CD4-positive, alpha-beta memory T cell (primary cell): ENCODE measurements at regions not wholly inside any gene's neighbourhood (a gene's known extent, or its start where the extent isn't known, plus 50 kb on each side); places are given as distances from the start of the nearest gene placed in this dataset.

ENCODE experiments used
- CTCF ChIA-PET: fragments of 350-600 bp; sonication (Branson Sonifier 250); formaldehyde crosslinking; loops from one replicate; lab custom pipeline; 2021; ENCODE audit warnings: inconsistent platforms; ENCODE audit not compliant: partially characterized antibody; lab: Charles Lee
- POLR2A ChIA-PET: fragments of 350-600 bp; sonication (Branson Sonifier 250); formaldehyde crosslinking; loops from one replicate; lab custom pipeline; 2021; ENCODE audit not compliant: partially characterized antibody; lab: Charles Lee
- DNase-seq, 5 donors: peaks; one replicate each; pipeline versions ENCODE4 v3.0.0 to v3.0.0-alpha.2; 2020 to 2022; ENCODE audit warnings: mixed read lengths in 1 of 5
- H3K27ac ChIP-seq: one replicate; pipeline ENCODE4 v1.7.0; 2013; ENCODE audit warnings: low read depth, low read length
- H3K27me3 ChIP-seq: 2 replicates; pipeline ENCODE4 v1.7.0; 2013; ENCODE audit warnings: mild to moderate bottlenecking, low read length, moderate library complexity; ENCODE audit not compliant: insufficient read depth
- H3K36me3 ChIP-seq: 2 replicates; pipeline ENCODE4 v1.7.0; 2013; ENCODE audit warnings: mild to moderate bottlenecking, low read length, moderate library complexity; ENCODE audit not compliant: insufficient read depth
- H3K4me1 ChIP-seq: 2 replicates; pipeline ENCODE4 v1.7.0; 2013; ENCODE audit warnings: mild to moderate bottlenecking, low read length, moderate library complexity; ENCODE audit not compliant: insufficient read depth
- H3K4me3 ChIP-seq, 2 donors: one replicate each; pipeline ENCODE4 v1.7.0; 2013; ENCODE audit warnings: low read length in 2 of 2, mild to moderate bottlenecking in 1 of 2
- H3K9me3 ChIP-seq, 2 donors: one replicate each; pipeline ENCODE4 v1.7.0; 2013; ENCODE audit warnings: low read length in 2 of 2, control low read depth in 1 of 2; ENCODE audit not compliant: control insufficient read depth in 1 of 2
- H3K27ac Mint-ChIP-seq, 7 donors: one replicate each; pipeline ENCODE4 v1.8.0; 2020 to 2021; ENCODE audit warnings: mixed read lengths in 7 of 7, mild to moderate bottlenecking in 6 of 7, inconsistent platforms in 3 of 7, moderate library complexity in 3 of 7
- H3K27me3 Mint-ChIP-seq, 2 donors: one replicate each; pipeline ENCODE4 v1.8.0; 2020 to 2021; ENCODE audit warnings: mixed read lengths in 2 of 2
- H3K36me3 Mint-ChIP-seq, 2 donors: one replicate each; pipeline ENCODE4 v1.8.0; 2020 to 2021; ENCODE audit warnings: mixed read lengths in 2 of 2, inconsistent platforms in 1 of 2, mild to moderate bottlenecking in 1 of 2
- H3K4me1 Mint-ChIP-seq, 4 donors: one replicate each; pipeline ENCODE4 v1.8.0; 2020 to 2021; ENCODE audit warnings: mixed read lengths in 4 of 4, mild to moderate bottlenecking in 1 of 4
- H3K4me3 Mint-ChIP-seq, 8 donors: one replicate each; pipeline ENCODE4 v1.8.0; 2020 to 2021; ENCODE audit warnings: mixed read lengths in 8 of 8, mild to moderate bottlenecking in 7 of 8, moderate library complexity in 6 of 8, inconsistent platforms in 3 of 8
- H3K9me3 Mint-ChIP-seq, 8 donors: one replicate each; pipeline ENCODE4 v1.8.0; 2020 to 2021; ENCODE audit warnings: mixed read lengths in 8 of 8, mild to moderate bottlenecking in 5 of 8, inconsistent platforms in 3 of 8, moderate library complexity in 1 of 8
- intact Hi-C: fragments of 100-400 bp; cut with micrococcal nuclease; formaldehyde crosslinking; loops from one replicate; pipeline ENCODE4 v1.15.1; 2023

DNA sequence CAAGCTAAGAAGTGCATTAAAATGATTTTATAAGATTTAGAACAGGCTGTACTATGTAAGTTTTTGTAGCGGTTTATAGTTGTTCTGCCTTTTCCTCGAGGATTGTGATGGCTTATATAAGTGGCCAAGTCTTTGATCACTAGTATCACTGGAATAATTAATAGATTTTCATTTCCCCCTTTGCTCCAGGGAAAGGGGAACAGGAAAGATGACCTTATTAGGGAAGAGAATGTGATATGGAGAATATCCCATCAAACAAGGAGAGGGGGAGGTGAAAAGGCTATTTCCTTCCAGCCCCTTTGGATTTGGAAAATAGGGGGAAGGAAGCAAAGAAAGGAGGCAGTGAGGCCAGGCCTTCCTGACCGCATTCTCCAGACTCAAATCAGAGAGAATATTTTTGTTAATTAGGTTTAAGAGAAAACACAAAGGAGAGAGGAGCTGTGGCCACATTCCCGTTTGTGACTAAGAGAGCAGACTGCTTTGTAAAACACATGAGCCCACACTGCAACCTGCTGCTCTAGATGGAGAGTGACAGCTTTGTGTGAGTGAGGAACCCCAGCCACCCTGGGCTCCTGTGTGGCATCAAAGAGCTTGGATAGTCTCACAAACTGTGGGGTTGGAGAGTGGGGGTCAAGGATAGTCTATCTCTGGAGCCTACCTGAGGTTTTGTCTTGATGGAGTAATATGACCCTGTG lies 359.5 kb downstream of the DTWD2 start:
- Histone ChIP-seq H3K36me3 (no peaks in the 10 kb centered on the region), H3K4me3 (no peak overlapping the region), H3K9me3 (no peaks in the 10 kb centered on the region), H3K27ac (no peak overlapping the region), H3K27me3 (no peaks in the 10 kb centered on the region), H3K4me1 (no peaks in the 10 kb centered on the region)
- Mint-ChIP-seq H3K27me3 (no peaks in the 10 kb centered on the region), H3K4me1 (no peaks in the 10 kb centered on the region), H3K9me3 (peaks cover 0 to 11% (median 4%) of the 10 kb centered on the region in 8 donors), H3K4me3 (no peak overlapping the region), H3K36me3 (no peaks in the 10 kb centered on the region), H3K27ac (no peak overlapping the region)
- POLR2A ChIA-PET: no interaction called here
- CTCF ChIA-PET: no interaction called here
- DNase-seq: no peak
- intact Hi-C loops: no loop called here

DNA sequence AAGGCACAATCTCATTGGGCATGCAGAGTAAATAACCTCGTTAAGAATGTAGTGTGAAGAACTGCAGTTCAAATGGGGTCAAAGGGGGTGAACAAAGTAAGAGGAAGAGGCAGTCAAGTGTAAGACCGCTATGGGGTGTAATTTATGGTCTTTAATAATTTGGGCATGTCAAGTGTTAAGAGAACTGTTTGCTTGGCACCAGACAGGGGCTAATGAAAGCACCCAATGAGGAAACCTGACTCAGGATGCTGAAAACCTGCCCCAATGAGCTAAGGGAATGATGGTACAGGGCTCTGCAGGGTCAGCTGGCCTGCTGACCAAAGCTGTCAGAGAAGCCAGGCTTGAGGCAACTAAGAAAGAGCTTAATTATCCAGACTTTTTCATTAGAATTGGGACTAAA lies 368.1 kb downstream of the DTWD2 start:
- no peak overlapping the region for H3K27ac Mint-ChIP-seq
- no peaks in the 10 kb centered on the region for H3K36me3 ChIP-seq
- POLR2A ChIA-PET: no interaction called here
- H3K4me3 Mint-ChIP-seq: no peak overlapping the region
- H3K4me3 ChIP-seq: no peak overlapping the region
- H3K4me1 ChIP-seq: no peaks in the 10 kb centered on the region
- H3K27me3 ChIP-seq: no peaks in the 10 kb centered on the region
- no peak for DNase-seq
- H3K27me3 Mint-ChIP-seq: no peaks in the 10 kb centered on the region
- CTCF ChIA-PET: no interaction called here
- no peaks in the 10 kb centered on the region for H3K36me3 Mint-ChIP-seq
- intact Hi-C loops: no loop called here
- H3K4me1 Mint-ChIP-seq: no peaks in the 10 kb centered on the region
- H3K9me3 Mint-ChIP-seq: peaks cover 0 to 6% (median 0%) of the 10 kb centered on the region in 8 donors
- no peaks in the 10 kb centered on the region for H3K9me3 ChIP-seq
- no peak overlapping the region for H3K27ac ChIP-seq

GRCh38 chr5:118619823-118620222 lies 368.5 kb downstream of the DTWD2 start:
- POLR2A ChIA-PET: no interaction called here
- no peaks in the 10 kb centered on the region for H3K36me3 Mint-ChIP-seq

GRCh38 chr5:118616281-118616680 lies 372.1 kb downstream of the DTWD2 start:
- H3K9me3 ChIP-seq: no peaks in the 10 kb centered on the region
- H3K36me3 Mint-ChIP-seq: no peaks in the 10 kb centered on the region
- no peak overlapping the region for H3K4me3 Mint-ChIP-seq
- H3K4me1 ChIP-seq: no peaks in the 10 kb centered on the region
- ChIA-PET CTCF (no interaction called here), POLR2A (no interaction called here)
- peaks cover 0 to 3% (median 0%) of the 10 kb centered on the region in 8 donors for H3K9me3 Mint-ChIP-seq
- H3K27ac ChIP-seq: no peak overlapping the region
- intact Hi-C loops: no loop called here
- no peaks in the 10 kb centered on the region for H3K27me3 Mint-ChIP-seq
- H3K27ac Mint-ChIP-seq: no peak overlapping the region
- H3K27me3 ChIP-seq: no peaks in the 10 kb centered on the region
- H3K4me1 Mint-ChIP-seq: no peaks in the 10 kb centered on the region
- no peak overlapping the region for H3K4me3 ChIP-seq
- H3K36me3 ChIP-seq: no peaks in the 10 kb centered on the region
- DNase-seq: no peak

More at GRCh38 chr5:118619823-118620222, 368.5 kb downstream of the DTWD2 start:
- H3K27me3 ChIP-seq: no peaks in the 10 kb centered on the region
- H3K4me3 Mint-ChIP-seq: no peak overlapping the region
- intact Hi-C loops: no loop called here
- H3K27ac Mint-ChIP-seq: no peak overlapping the region
- no peak for DNase-seq
- H3K4me3 ChIP-seq: no peak overlapping the region
- H3K4me1 Mint-ChIP-seq: no peaks in the 10 kb centered on the region
- CTCF ChIA-PET: no interaction called here
- no peaks in the 10 kb centered on the region for H3K27me3 Mint-ChIP-seq
- peaks cover 0 to 6% (median 0%) of the 10 kb centered on the region in 8 donors for H3K9me3 Mint-ChIP-seq
- H3K36me3 ChIP-seq: no peaks in the 10 kb centered on the region
- H3K4me1 ChIP-seq: no peaks in the 10 kb centered on the region
- H3K27ac ChIP-seq: no peak overlapping the region
- no peaks in the 10 kb centered on the region for H3K9me3 ChIP-seq

GRCh38 chr5:118614731-118615456 lies 373.5 kb downstream of the DTWD2 start:
- H3K9me3 ChIP-seq: no peaks in the 10 kb centered on the region
- H3K27ac Mint-ChIP-seq: no peak overlapping the region
- H3K4me3 Mint-ChIP-seq: no peak overlapping the region
- H3K36me3 ChIP-seq: no peaks in the 10 kb centered on the region
- CTCF ChIA-PET: no interaction called here
- POLR2A ChIA-PET: no interaction called here
- H3K4me3 ChIP-seq: no peak overlapping the region
- DNase-seq: no peak
- intact Hi-C loops: no loop called here
- no peaks in the 10 kb centered on the region for H3K27me3 Mint-ChIP-seq
- no peaks in the 10 kb centered on the region for H3K36me3 Mint-ChIP-seq
- no peaks in the 10 kb centered on the region for H3K27me3 ChIP-seq
- no peaks in the 10 kb centered on the region for H3K4me1 Mint-ChIP-seq
- H3K27ac ChIP-seq: no peak overlapping the region
- H3K4me1 ChIP-seq: no peaks in the 10 kb centered on the region
- H3K9me3 Mint-ChIP-seq: peaks cover 0 to 3% (median 0%) of the 10 kb centered on the region in 8 donors

- Mint-ChIP-seq H3K4me3 (no peak overlapping the region), H3K4me1 (no peaks in the 10 kb centered on the region), H3K27ac (no peak overlapping the region), H3K9me3 (peaks cover 0 to 3% (median 0%) of the 10 kb centered on the region in 8 donors), H3K36me3 (no peaks in the 10 kb centered on the region), H3K27me3 (no peaks in the 10 kb centered on the region)
- CTCF ChIA-PET: no interaction called here
- Histone ChIP-seq H3K36me3 (no peaks in the 10 kb centered on the region), H3K27ac (no peak overlapping the region), H3K27me3 (no peaks in the 10 kb centered on the region), H3K9me3 (no peaks in the 10 kb centered on the region), H3K4me3 (no peak overlapping the region), H3K4me1 (no peaks in the 10 kb centered on the region)
- intact Hi-C loops: no loop called here
- POLR2A ChIA-PET: no interaction called here
- no peak for DNase-seq
Measured at GRCh38 chr5:118611332-118611945, 376.9 kb downstream of the DTWD2 start.

DNA sequence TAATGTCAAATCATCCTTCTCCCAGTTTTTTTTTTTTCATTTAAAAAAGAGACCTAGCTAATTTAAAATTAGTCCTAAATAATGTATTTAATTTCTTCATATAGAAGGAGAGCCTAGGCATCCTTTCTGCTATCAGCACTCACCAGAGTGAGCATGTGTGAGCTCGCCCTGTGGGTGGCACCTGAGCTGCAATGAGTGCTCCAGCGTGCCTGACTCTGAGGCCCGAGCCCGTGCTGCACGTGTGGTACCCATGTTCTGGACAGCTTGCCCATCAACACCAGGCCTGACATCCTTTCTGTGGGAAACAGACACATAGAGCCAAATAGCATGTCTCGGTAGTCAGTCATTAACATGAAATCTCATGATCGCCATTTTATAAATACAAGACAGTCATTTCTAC lies 381.4 kb downstream of the DTWD2 start:
- ChIA-PET POLR2A (no interaction called here), CTCF (no interaction called here)

More for the DNA sequence above, 381.4 kb downstream of the DTWD2 start:
- Mint-ChIP-seq H3K27me3 (no peaks in the 10 kb centered on the region), H3K27ac (no peak overlapping the region), H3K4me3 (no peak overlapping the region), H3K4me1 (no peaks in the 10 kb centered on the region), H3K9me3 (peaks cover 0 to 1% (median 0%) of the 10 kb centered on the region in 8 donors), H3K36me3 (no peaks in the 10 kb centered on the region)
- no peak for DNase-seq
- H3K27ac ChIP-seq: no peak overlapping the region
- no peaks in the 10 kb centered on the region for H3K9me3 ChIP-seq
- H3K27me3 ChIP-seq: no peaks in the 10 kb centered on the region
- intact Hi-C loops: no loop called here
- no peak overlapping the region for H3K4me3 ChIP-seq
- no peaks in the 10 kb centered on the region for H3K4me1 ChIP-seq
- H3K36me3 ChIP-seq: no peaks in the 10 kb centered on the region
